GM12872 (cell line): ENCODE measurements at regions not wholly inside any gene's neighbourhood (a gene's known extent, or its start where the extent isn't known, plus 50 kb on each side); places are given as distances from the start of the nearest gene placed in this dataset.

Source experiments
- TF ChIP-seq, protein P1 (sequence below): IDR thresholded peaks from 3 replicates; pipeline ENCODE4 v1.5.1; 2011; ENCODE audit warnings: low read depth, mild to moderate bottlenecking, low read length, moderate library complexity; ENCODE audit not compliant: insufficient read depth

DNA sequence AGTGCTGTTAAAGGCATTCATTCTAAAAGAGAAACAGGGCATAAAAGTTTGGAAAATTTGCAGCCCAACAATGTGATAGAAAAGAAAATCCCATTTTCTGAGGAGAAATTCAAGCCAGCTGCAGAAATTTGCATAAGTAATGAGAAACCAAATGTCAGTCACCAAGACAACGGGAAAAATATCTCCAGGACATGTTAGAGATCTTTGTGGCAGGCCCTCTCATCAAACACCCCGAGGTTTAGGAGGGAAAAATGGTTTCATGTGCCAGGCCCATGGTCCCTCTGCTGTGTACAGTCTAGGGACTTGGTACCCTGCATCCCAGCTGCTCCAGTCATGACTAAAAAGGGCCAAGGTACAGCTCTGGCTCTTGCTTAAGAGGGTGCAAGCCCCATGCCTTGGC lies 251.0 kb upstream of the FAR2 start:
- TF ChIP-seq, protein P1, sequence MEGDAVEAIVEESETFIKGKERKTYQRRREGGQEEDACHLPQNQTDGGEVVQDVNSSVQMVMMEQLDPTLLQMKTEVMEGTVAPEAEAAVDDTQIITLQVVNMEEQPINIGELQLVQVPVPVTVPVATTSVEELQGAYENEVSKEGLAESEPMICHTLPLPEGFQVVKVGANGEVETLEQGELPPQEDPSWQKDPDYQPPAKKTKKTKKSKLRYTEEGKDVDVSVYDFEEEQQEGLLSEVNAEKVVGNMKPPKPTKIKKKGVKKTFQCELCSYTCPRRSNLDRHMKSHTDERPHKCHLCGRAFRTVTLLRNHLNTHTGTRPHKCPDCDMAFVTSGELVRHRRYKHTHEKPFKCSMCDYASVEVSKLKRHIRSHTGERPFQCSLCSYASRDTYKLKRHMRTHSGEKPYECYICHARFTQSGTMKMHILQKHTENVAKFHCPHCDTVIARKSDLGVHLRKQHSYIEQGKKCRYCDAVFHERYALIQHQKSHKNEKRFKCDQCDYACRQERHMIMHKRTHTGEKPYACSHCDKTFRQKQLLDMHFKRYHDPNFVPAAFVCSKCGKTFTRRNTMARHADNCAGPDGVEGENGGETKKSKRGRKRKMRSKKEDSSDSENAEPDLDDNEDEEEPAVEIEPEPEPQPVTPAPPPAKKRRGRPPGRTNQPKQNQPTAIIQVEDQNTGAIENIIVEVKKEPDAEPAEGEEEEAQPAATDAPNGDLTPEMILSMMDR: no peak

DNA sequence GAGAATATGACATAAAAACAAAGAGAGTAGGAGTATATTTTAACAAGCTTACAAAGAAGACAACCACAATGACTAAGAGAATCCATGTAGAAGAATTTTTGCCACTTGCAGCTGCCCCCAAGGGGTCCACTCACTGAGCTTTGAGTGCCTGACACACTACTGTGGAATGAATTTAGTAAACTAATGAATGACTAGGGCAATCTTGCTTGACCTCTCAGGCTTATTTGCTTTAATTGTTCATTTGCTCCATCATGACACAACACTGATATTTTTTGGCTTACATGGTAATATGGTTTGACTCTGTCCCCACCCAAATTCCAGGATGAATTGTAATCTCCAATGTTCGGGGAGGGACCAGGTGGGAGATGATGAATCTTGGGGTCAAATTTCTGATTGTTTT lies 249.1 kb upstream of the FAR2 start:
- TF ChIP-seq, protein P1: no peak

DNA sequence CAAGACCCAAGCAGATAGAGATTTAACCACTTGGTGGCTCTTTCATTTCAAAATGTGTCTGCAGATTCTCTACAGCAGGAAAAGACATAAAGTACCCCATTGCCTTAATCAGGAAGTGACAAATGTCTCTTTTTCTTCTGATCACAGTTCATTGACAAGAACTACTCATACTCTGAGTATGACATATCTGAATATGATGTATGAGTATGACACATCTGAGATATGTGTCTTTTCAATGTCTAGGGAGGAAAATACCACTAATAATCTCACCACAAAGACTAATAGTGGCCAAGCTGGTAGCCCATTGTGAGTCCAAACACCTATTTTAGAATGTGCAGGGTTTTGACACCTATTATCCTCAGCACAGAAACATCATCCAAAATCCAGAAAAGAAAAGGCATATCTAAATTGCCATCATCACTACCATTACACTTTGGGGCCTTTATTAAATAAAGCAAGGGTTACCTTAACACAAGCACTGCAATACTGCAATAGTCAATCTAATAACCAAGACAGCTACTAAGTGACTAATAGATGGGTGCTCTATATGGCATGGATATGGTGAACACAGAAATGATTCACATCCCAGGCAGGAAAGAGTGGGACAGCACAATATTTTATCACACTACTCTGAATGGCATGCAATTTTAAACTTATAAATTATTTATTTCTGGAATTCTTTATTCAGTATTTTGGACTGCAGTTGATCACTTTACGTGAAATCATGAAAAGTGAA lies 243.7 kb upstream of the FAR2 start:
- TF ChIP-seq, protein P1: no peak

DNA sequence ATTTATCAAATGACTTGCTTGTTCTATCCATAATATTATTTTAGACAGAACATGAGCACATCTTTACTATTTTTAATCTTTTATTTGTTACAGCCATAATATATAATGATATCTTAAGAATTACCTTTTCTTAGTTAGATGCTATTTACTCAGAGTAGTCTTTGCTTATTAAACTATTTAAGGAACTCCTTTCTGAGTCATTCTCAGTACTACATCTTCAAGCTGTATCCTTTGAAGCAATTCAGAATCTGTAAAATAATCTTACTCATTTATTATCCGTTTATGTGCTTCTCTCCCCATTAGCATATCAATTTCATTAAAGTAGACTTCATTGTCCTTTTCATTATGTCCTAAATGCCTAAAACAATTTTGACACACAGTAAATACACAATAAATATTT lies 240.4 kb upstream of the FAR2 start:
- TF ChIP-seq, protein P1: no peak

DNA sequence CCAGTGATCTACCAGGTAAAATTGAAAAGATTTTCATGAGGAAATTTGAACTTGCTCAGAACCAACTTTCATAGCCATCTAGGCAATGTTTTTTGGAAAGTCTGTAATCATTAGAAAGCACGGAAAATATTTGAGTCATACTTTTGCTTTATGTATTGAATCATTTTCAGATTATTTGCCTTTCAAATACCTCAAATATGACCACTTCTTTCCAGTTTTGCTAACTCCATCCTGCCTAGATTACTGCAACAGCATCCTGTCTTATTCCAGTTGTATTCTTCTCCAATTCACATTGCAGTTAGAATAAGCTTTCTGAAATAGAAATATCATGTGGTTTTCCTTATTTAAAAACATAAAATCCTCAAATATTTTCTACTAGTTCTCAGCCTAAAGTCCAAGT lies 239.8 kb upstream of the FAR2 start:
- TF ChIP-seq, protein P1: no peak

DNA sequence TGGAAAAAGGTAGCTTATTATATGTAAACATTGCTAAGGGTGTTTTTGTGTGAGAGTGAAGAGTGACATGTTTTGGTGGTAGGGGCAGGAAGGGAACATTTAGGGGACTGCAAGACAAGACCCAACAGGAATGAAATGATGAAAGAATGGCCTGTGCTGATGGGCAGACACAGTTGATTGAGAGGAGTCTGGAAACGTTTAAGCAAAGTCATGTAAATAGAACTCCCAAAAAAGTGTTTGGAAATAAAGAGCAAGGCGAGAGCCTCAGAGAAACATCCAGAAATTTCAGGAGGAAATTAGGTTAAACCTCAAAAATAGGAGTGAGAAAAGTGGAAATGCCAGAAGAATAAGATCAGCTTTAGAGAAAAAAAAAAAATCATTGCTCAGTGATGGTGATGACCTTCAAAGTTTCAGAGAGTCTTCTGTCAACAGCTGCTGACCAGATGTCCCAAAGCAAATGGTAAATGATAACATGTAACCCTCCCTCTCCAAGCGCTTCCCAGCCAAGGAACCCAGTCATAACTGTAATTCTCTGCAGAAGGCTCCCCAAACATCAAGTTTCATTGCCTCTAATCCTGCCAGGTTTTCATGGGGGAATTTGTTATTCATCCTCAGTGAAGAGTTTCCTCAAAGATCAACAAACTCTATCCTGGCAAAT lies 223.2 kb upstream of the FAR2 start:
- TF ChIP-seq, protein P1: no peak

DNA sequence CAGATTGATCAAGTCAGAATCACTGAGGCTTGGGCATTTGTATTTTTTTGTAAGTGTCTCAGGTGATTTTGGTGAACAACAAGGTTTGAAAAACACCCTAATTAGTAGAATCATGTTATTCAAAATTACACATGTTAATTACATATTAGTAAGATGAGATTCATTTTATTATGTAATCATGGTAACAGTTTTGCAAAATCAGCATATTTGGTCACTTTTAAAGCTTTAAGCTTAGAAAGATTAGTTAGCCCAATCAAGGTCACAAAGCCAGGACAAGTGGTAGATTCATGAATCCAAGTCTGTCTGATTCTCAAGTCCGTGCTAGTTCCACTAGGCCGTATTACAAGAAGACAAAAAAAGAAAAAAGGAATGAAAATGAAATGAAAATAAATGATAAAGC lies 218.4 kb upstream of the FAR2 start:
- TF ChIP-seq, protein P1: no peak
